SK-N-SH (cell line): ENCODE measurements at regions not wholly inside any gene's neighbourhood (a gene's known extent, or its start where the extent isn't known, plus 50 kb on each side); places are given as distances from the start of the nearest gene placed in this dataset.

Source experiments
- CTCF ChIP-seq: fragments of 200-600 bp; sonication (generic); IDR thresholded peaks from 2 replicates; pipeline ENCODE4 v1.6.1; 2017; ENCODE audit warnings: antibody characterized with exemption, mild to moderate bottlenecking, moderate library complexity
- ELF1 ChIP-seq: IDR thresholded peaks from 2 replicates; pipeline ENCODE4 v1.4.0; 2012
- EP300 ChIP-seq, 2 experiments: IDR thresholded peaks; 2 replicates each; pipeline versions ENCODE4 v1.4.0 to v1.6.1; 2012; ENCODE audit warnings: borderline replicate concordance in 1 of 2, low read depth in 1 of 2, low read length in 1 of 2
- EZH2phosphoT487 ChIP-seq: fragments of 200-600 bp; sonication (generic); IDR thresholded peaks from 2 replicates; pipeline ENCODE4 v1.6.1; 2017; ENCODE audit warnings: low read depth, mixed run types, mild to moderate bottlenecking, antibody characterized with exemption, moderate library complexity, borderline replicate concordance
- MAX ChIP-seq: IDR thresholded peaks from 2 replicates; pipeline ENCODE4 v1.4.0; 2012; ENCODE audit warnings: low read depth
- MEF2A ChIP-seq: IDR thresholded peaks from 2 replicates; pipeline ENCODE4 v1.4.0; 2012; ENCODE audit warnings: low read depth, borderline replicate concordance
- NFIC ChIP-seq: IDR thresholded peaks from 2 replicates; pipeline ENCODE4 v1.4.0; 2012; ENCODE audit warnings: borderline replicate concordance
- POLR2AphosphoS5 ChIP-seq: IDR thresholded peaks from 2 replicates; pipeline ENCODE4 v1.6.1; 2012; ENCODE audit warnings: low read depth, low read length
- SIN3A ChIP-seq: IDR thresholded peaks from 2 replicates; pipeline ENCODE4 v1.6.1; 2012; ENCODE audit warnings: low read depth, mild to moderate bottlenecking, low read length, moderate library complexity, borderline replicate concordance
- TAF1 ChIP-seq: IDR thresholded peaks from 2 replicates; pipeline ENCODE4 v1.6.1; 2012; ENCODE audit warnings: low read depth, mild to moderate bottlenecking, low read length, moderate library complexity, borderline replicate concordance
- USF1 ChIP-seq: IDR thresholded peaks from 2 replicates; pipeline ENCODE4 v1.4.0; 2012; ENCODE audit warnings: low read depth, borderline replicate concordance
- YY1 ChIP-seq: IDR thresholded peaks from 2 replicates; pipeline ENCODE4 v1.4.0; 2012; ENCODE audit warnings: low read depth, mild to moderate bottlenecking

GRCh38 chr2:191625446-191625845 is 52.5 kb upstream of the NABP1 start:
- no peak for TF ChIP-seq ELF1
- TF ChIP-seq NFIC: no peak
- no peak for TF ChIP-seq EP300 (IDR thresholded peaks at IDR 0.05; ENCODE audit: borderline replicate concordance in 1 of 2, low read depth in 1 of 2, low read length in 1 of 2)
- TF ChIP-seq EZH2phosphoT487: no peak
- no peak for TF ChIP-seq YY1
- TF ChIP-seq CTCF: no peak
- TF ChIP-seq MEF2A: no peak
- TF ChIP-seq USF1: no peak
- TF ChIP-seq TAF1: no peak
- TF ChIP-seq MAX: no peak
- no peak for TF ChIP-seq POLR2AphosphoS5
- TF ChIP-seq SIN3A: no peak
